ENCODE measurements at regions not wholly inside any gene's neighbourhood (a gene's known extent, or its start where the extent isn't known, plus 50 kb on each side); places are given as distances from the start of the nearest gene placed in this dataset.

- TF ChIP-seq POLR2AphosphoS5 (IDR thresholded peaks at IDR 0.05; ENCODE audit: low read depth, low read length), result no peak
- TF ChIP-seq SIN3A (IDR thresholded peaks at IDR 0.05; ENCODE audit: borderline replicate concordance, insufficient read depth, low read length), result no peak
- no peak for TF ChIP-seq TAF1 (IDR thresholded peaks at IDR 0.05; ENCODE audit: borderline replicate concordance, insufficient read depth, low read length)
- no peak for TF ChIP-seq REST (IDR thresholded peaks at IDR 0.05; ENCODE audit: insufficient read depth in 1 of 2, low read depth in 2 of 2, low read length in 2 of 2)
- no peak for TF ChIP-seq FOXP2 (optimal IDR thresholded peaks at IDR 0.05; ENCODE audit: borderline replicate concordance, extremely low read depth, extremely low read length, insufficient read depth)
Measured at GRCh38 chr18:77668219-77668618, 418.6 kb downstream of the GALR1 start.
